NB4 (cell line): ENCODE measurements at regions not wholly inside any gene's neighbourhood (a gene's known extent, or its start where the extent isn't known, plus 50 kb on each side); places are given as distances from the start of the nearest gene placed in this dataset.

Source experiments
- POLR2A ChIP-seq: IDR thresholded peaks from 2 replicates; pipeline ENCODE4 v1.6.1; 2011; ENCODE audit warnings: mild to moderate bottlenecking; ENCODE audit not compliant: insufficient read length; ENCODE audit errors: extremely low read depth
- TF ChIP-seq, protein P1 (sequence below): IDR thresholded peaks from one replicate; pipeline ENCODE4 v1.5.1; 2012; ENCODE audit warnings: low read depth, low read length

DNA sequence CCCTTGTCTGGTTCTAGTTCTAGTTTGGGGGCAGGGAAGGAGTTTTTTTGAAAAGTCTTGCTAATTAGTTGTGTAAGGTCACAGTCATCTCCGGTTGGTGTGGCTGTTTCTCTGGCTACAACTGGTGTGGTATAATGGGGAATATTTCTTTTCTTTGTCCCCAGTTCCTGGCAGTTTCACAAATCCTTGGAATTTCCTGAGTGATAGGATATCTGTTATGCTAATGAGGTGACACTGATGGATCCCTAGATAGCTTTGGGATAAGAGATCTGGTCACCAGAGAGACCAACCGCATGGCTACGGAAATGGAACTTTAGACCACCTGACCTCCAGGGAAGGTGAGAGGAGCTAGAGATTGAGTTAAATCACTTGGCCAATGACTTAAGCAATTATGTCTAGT is 494.6 kb downstream of the ARHGEF28 start:
- TF ChIP-seq, protein P1, sequence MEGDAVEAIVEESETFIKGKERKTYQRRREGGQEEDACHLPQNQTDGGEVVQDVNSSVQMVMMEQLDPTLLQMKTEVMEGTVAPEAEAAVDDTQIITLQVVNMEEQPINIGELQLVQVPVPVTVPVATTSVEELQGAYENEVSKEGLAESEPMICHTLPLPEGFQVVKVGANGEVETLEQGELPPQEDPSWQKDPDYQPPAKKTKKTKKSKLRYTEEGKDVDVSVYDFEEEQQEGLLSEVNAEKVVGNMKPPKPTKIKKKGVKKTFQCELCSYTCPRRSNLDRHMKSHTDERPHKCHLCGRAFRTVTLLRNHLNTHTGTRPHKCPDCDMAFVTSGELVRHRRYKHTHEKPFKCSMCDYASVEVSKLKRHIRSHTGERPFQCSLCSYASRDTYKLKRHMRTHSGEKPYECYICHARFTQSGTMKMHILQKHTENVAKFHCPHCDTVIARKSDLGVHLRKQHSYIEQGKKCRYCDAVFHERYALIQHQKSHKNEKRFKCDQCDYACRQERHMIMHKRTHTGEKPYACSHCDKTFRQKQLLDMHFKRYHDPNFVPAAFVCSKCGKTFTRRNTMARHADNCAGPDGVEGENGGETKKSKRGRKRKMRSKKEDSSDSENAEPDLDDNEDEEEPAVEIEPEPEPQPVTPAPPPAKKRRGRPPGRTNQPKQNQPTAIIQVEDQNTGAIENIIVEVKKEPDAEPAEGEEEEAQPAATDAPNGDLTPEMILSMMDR = no peak
- TF ChIP-seq POLR2A = no peak
